NCI-H1417 treated with DMSO at 0.1 percent for 48 hours (cell line): ENCODE measurements at regions not wholly inside any gene's neighbourhood (a gene's known extent, or its start where the extent isn't known, plus 50 kb on each side); places are given as distances from the start of the nearest gene placed in this dataset.

ENCODE experiments used
- DNase-seq: peaks from one replicate; lab custom pipeline; 2025; lab: John Stamatoyannopoulos, UW

GRCh38 chr17:79219208-79219935 is 144.7 kb downstream of the ENGASE start:
- no peak for DNase-seq

DNA sequence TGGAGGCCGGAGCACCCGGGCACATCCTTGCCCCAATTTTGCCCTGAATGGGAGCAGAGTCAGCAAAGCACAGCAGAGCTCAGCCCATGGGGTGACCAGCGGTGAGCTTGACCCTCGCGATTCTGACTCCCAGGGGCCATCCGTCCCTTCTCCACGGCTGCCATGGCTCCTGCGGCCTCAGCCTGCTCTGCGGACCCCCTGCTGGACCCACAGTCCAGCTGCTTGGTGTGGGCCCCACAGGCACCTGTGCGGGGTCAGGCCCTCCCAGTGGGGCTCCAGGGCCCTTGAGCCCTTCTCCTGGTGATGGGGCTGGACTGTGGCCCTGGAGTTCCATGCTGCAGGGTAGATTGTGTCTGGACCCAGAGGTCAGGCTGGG is 144.2 kb downstream of the ENGASE start:
- DNase-seq, result no peak

GRCh38 chr17:79218175-79218824 is 143.7 kb downstream of the ENGASE start:
- no peak for DNase-seq

GRCh38 chr17:79217473-79218135 is 143.0 kb downstream of the ENGASE start:
- DNase-seq, result no peak

DNA sequence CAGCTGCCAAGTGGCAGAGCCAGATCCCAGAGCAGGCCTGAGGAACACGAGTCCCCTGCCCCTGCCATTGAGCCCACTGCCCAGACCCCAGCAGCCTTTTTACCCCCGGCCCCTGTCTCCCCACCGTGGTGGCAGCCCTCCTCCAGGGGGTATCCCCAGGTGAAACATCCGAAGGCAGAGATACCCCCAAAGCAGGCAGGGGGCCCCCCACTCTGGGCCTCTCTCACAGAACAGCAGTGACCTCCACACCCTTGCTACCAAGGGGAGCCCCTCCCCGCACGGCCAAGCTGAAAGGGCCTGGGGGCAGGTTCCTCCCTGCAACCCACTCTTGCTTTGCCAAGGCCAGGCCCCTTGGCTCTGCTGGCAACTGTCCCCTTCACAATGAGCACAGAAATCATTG is 142.2 kb downstream of the ENGASE start:
- no peak for DNase-seq

GRCh38 chr17:79216391-79216790 is 141.8 kb downstream of the ENGASE start:
- no peak for DNase-seq

DNA sequence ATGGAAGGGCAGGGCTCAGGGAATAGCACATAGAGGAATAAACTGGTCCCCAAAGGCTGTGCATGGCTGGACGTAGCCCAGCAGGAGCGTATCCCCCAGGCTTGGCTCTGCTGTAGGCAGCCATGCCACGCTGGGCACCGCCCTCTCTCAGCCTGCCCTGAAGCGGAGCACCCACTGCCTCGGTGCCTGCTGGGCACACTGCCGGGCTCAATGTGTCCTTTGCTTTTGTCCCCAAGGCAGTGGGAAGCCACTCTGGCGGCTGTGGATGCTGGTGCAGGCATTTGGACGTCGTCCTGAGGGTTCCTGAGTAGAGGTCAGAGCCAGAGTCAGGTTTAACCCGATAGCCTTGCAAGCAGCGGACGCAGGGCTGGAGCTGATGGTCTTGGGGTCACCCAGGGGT is 141.0 kb downstream of the ENGASE start:
- DNase-seq, result no peak

- no peak for DNase-seq
Observed at GRCh38 chr17:79214940-79215604, 140.4 kb downstream of the ENGASE start.

GRCh38 chr17:79214459-79214858 is 139.8 kb downstream of the ENGASE start:
- no peak for DNase-seq

DNA sequence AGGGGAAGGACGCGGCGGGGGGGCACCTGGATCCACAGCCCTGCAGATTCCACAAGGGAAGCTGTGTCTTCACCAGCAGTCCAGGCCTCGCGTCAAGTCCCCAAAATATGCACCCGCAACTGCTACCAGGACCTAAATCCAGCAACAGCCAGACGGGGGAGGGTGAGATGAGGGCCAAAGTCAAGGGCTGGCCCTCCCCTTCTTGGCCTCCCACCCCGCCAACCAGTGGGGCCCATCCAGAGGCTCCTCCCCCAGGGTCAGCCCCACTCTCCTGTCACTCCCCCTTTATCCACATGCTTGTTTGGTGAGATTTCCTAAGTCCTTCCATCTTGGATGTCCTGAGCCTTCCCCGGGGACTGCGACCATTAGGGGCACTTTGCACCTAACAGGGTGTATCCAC is 138.7 kb downstream of the ENGASE start:
- DNase-seq, result no peak

- DNase-seq, result no peak
Observed at GRCh38 chr17:79212149-79213087, 137.8 kb downstream of the ENGASE start.

DNA sequence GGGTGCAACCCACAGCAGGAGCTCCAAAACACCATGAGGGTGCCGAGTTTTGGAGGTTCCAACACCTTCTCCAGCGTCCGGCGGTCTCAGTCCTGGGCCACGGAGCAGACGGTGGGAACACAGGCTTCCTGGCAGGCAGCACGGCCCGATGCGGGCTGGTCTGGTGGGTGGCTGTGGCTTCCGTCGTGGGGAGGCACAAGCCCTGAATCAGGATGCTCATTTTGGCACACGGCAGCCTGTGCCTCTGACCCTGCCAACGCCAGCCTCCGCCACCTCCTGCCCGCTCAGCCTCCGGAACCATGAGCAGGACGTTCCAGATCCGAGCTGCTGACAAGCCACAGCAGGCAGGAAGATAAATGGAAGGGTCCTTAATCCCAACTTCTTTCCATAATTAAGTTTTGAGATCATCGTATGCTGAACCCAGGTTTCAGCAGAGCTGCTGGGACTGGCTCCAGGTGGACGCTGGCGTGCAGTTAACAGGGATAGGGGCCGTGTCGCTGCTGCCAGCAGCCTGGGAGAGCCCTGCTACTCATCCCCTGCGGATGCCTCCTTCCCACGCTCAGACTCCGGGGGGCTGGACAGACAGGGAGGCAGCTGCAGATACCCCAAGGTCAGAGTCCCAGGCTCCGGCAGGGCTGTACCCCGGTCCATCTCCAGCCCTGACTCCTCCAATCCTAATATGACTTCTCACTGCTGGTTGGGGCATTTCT is 136.6 kb downstream of the ENGASE start:
- no peak for DNase-seq

- DNase-seq, result no peak
Observed at GRCh38 chr17:79210638-79211037, 136.0 kb downstream of the ENGASE start.

- no peak for DNase-seq
Observed at GRCh38 chr17:79207960-79208359, 133.3 kb downstream of the ENGASE start.

DNA sequence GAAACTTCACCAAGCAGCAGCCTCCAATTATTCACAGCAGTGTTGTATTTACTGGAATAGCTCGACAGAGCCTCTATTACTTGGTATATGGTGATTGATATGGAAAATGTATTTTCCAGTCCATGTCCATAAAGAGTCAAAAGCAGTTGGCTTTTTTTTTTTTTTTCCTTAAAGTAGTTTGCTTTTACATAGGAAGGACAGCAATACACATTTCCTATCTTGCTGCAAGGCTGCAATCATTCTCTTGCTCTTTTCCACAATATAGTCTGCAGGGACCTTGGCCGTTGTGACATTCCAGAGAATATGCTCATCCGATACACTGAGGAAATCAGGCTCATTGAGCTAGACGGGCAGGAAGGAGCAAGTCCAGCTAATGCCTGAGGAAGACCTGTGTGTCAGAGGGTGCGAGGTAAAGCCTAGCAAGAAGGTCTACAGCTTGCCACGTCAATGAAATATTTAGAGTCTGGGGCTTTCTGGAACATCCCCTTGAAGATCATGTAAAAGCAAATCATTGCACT is 131.1 kb downstream of the ENGASE start:
- no peak for DNase-seq

DNA sequence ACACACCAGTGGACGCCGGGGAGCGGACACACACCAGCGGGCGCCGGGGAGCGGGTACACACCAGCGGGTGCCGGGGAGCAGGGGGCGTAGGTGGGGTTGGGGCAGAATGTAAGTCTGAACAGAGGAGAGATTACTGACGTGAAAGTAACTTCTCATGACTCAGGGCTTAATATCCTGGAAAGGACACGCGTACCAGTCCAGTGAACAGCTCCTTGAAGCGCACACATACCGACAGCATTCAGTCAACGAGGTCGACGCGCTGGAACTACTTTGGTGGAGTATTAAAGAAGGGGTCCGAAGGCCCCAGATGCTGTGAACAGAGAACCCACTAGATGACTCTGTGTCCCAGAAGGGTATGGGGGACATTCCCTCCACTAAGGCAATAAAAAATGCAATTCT is 129.6 kb downstream of the ENGASE start:
- DNase-seq, result no peak

DNA sequence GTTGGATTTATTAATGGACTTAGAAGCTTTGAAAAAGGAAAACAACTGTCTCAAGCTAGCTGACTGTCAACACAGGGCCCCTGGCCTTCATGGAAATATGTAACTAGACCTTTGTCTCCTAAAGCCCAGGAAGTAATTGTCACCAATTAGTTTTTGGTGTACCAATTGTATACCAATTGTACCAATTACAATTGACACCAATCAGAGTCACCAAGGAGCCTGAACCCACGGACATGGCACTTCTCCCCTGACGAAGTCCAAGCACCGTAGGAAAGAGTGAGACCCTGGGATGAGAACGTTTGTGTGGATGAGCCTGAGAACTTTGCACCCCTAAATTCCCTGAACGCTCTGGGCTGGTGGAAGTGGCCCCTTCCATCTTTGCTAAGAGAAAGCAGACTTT is 129.0 kb downstream of the ENGASE start:
- no peak for DNase-seq

- DNase-seq, result no peak
Observed at GRCh38 chr17:79203016-79203415, 128.4 kb downstream of the ENGASE start.

- DNase-seq, result no peak
Observed at GRCh38 chr17:79202480-79202879, 127.9 kb downstream of the ENGASE start.

- DNase-seq, result no peak
Observed at GRCh38 chr17:79201536-79202227, 127.1 kb downstream of the ENGASE start.
